ENCODE measurements at regions not wholly inside any gene's neighbourhood (a gene's known extent, or its start where the extent isn't known, plus 50 kb on each side); places are given as distances from the start of the nearest gene placed in this dataset.
"Not testable (repeated sequence)": the region's sequence is repeated elsewhere in the genome, so short reads cannot be mapped to it uniquely, and the experiment has no call there.

DNA sequence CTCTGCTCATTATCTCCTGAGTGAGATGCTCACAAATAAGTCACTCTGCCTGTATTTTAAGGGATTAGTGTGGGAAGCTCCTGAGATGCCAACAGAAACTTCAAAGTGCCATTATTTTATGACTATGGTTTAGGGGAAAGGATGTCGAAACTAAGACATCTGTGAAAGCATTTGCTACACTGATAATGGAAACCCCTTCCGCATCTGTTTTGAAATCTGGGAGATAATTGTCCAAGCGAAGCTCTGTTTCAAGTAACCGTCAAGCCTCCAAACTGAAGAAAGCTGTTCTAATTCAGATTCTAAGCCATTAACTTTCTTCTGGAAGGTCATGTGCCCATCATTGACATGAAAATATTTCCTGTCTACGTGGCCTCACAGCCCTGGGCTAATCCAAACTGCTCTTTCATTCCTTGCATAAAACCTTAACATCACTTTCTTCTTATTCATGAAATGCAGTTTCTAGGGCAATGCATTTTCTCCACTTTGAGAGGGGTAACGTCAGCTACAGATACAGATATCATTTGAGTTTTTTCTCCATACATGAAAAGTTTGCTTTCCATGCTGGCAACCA, 932.0 kb downstream of the C6orf118 start:
- no peak for DNase-seq (ENCODE audit: low spot score)

DNA sequence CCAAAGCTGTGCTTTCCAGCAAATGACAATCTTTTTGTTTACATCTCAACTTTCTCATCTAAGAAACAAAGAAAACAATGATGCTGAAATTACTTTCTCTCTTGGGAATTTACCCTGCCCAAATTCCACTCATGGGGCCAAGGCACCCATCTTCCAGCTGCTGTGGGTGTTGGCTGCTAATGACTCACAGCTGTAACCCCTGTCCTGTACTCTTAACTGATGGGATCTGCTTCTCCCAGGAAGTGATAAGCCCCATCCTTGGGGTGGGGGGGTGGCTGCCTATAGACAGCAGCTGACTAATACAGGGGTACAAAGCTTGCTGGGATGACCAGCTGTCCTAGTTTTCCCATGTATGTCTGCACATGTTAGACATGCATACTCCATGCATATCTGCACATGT, 938.6 kb downstream of the C6orf118 start:
- DNase-seq (ENCODE audit: low spot score): no peak

DNA sequence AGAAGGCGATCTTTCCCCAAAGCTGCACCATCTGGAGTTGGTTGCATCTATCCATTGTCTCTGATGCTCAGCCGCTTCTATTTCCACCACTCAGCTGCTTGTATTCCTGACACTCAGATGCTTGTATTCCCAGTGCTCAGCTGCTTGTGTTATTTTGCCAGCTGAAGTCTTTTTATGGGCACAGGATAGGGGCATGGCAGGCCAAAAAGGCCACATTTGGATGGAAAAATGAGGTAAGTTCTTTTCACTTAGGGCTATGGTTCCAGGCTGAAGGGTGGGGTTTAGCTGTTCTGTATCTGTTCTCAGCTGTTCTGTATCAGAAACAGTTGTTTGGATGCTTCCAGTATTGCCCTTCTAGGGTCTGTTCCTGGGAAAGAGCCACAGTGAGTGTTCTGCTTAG, 944.9 kb downstream of the QKI start:
- no peak for DNase-seq (ENCODE audit: low spot score)

DNA sequence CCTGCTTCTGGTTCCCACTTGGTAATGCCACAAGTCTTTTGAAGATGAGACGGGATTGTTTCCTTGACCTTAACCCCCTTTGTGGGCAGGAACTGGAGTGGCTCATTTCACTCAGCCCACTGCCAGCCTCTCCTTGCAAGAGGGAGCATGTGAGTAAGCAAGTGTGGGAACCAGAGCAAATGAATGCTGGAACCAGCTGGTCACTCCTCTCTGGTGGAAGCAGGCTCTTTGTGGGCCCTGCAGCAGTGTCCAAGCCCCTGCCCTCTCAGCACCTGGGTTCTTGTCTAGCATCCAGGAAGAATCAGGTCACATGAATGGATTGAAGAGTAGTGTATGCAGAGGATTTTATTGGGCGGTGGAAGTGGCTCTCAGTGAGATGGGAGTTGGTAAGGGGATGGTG, 944.5 kb downstream of the QKI start:
- no peak for DNase-seq (ENCODE audit: low spot score)

DNA sequence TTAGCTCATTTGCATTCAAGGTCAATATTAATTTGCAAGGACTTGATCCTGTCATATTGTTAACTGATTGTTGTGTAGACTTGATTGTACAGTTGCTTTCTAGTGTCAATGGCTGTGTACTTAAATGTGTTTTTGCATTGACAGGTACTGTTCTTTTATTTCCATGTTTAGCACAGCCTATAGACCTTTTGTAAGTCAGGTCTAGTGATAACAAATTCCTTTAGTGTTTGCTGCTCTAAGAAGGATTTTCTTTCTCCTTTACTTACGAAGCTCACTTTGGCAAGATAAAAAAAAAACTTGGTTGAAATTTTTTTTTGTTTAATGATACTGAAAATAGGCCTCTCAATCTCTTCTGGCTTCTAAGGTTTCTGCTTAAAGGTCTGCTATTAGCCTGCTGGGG, 942.3 kb downstream of the QKI start:
- DNase-seq (ENCODE audit: low spot score): no peak

DNA sequence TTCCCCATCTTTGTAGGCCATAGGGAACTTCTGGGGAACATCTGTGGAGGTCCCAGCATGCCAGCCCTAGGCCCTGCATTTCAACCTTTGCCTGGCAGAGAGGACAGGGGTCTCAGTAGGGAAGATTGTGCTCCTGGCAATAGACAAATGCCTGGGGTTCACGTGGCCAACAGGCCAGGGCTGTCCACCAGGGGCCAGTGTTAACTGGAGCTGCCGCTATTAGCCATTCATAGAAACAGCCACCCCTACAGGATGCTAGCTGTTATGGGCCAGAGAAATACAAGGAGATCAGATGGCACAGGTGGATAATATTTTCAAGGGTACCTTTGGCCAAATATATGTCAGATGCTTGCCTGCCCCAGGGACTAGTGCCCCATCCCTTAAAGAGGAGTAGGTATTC, 932.9 kb downstream of the QKI start:
- DNase-seq (ENCODE audit: low spot score): no peak

DNA sequence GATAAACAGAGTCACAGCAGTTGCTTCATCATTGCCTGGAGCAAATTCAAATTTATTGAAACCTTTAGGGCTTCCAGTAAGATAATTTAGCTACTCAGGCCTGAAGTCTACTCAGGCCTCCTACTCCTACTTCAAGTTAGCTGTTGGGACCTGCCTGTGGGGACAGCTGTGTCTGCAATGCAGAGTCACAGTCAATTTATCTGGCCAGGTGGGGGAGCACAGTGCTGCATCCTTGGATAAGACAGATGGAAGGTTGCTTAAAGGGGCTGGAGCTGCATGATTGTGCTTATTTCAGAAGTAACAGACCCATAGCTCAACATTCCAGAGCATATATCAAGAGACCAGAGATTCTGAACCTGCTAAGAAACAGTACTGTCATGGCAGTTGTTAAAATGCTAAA, 932.1 kb downstream of the QKI start:
- DNase-seq (ENCODE audit: low spot score): no peak

DNA sequence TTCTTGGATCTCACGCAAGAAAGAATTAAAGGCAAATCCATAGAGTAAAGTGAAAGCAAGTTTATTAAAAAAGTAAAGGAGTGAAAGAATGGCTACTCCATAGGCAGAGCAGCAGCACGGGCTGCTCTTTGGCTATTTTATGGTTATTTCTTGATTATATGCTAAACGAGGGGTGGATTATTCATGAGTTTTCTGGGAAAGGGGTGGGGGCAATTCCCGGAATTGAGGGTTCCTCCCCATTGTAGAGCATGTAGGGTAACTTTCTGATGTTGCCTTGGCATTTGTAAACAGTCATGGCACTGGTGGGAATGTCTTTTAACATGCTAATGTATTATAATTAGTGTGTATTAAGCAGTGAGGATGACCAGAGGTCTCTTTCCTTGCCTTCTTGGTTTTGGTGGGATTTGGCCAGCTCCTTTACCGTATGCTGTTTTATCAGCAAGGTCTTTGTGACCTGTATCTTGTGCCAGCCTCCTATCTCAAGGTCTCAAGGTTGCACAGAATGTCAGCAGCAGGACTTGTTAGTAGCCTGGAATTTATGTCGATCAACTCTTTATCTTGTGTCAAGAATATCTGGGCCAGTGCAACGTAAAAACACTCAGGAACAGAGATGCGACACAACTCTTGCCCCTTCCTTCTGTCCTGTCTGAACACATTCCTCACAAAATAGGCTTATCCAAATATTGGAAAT, 931.4 kb downstream of the QKI start:
- no peak for DNase-seq (ENCODE audit: low spot score)

DNA sequence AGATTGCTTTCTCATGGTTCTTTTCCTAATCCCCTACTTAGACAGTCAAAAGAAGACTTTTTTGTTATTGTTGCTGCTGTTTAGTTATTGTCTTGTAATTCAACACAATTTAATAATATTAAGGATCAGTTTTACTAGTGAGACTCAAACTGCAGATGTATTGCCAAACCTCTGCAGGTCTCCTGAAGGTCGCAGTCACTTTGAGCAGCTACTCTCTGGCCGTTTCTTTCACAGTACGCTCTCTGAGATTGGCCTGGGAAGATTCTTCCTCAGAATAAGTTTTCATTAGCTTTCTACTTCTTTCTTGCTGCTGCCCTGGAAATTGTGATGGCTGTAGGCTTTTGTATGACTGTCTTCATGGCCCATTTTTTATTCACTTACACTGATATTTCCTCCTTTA, 930.8 kb downstream of the QKI start:
- DNase-seq (ENCODE audit: low spot score): no peak

DNA sequence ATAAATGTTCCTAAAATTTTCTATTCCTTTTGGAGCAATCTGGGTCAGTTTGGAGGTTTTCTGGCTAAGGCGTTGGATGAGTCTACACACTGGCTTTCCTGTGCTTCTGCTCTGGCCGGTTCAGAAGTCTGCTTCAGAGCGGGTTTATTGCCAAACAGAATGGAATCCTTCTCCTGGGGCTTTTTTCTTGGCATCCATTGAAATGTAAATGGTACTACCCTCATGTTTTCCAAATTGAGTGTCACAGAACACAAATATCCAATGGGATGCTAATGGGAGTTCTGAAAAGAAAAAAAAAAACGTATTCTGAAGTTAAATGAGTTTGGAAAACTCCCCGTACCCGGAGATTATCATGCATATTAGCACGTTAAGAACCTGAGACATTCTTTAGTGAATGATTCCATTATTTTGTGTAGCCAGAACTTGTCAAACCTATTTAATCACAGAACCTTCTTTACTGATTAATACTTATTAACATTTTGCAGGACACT, 930.3 kb downstream of the QKI start:
- no peak for DNase-seq (ENCODE audit: low spot score)

DNA sequence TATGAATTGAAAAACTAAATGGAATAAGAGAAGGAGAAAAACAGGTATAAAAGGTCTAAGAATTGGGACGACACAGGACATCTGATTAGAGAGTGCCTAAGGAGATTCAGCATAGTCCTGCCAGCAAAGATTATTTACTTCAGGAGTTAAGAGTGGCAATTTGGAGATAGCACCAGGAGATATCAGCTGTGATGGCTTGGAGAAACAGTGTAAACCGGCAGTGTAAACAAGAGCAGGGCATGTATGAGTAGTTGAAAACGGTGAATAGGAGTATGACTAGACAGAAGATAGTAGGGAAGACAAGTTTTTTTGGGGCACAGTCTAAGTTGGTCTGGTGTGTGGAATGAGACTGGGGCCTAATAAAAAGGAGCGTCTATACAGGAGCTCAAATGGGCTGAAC, 924.9 kb downstream of the QKI start:
- DNase-seq (ENCODE audit: low spot score): not testable (repeated sequence)

DNA sequence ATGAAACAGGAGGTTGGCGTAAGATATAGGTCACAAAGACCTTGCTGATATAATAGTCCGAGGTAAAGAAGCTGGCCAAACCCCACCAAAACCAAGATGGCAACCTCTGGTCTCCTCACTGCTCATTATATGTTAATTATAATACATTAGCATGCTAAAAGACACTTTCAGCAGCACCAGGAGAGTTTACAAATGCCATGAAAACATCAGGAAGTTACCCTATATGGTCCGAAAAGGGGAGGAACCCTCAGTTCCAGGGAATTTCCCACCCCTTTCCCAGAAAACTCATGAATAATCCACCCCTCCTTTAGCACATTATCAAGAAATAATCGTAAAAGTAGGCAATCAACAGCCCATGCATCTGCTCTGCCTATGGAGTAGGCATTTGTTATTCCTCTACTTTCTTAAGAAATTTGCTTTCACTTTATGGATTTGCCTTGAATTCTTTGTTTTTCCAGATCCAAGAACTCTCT, 923.4 kb downstream of the QKI start:
- no peak for DNase-seq (ENCODE audit: low spot score)

DNA sequence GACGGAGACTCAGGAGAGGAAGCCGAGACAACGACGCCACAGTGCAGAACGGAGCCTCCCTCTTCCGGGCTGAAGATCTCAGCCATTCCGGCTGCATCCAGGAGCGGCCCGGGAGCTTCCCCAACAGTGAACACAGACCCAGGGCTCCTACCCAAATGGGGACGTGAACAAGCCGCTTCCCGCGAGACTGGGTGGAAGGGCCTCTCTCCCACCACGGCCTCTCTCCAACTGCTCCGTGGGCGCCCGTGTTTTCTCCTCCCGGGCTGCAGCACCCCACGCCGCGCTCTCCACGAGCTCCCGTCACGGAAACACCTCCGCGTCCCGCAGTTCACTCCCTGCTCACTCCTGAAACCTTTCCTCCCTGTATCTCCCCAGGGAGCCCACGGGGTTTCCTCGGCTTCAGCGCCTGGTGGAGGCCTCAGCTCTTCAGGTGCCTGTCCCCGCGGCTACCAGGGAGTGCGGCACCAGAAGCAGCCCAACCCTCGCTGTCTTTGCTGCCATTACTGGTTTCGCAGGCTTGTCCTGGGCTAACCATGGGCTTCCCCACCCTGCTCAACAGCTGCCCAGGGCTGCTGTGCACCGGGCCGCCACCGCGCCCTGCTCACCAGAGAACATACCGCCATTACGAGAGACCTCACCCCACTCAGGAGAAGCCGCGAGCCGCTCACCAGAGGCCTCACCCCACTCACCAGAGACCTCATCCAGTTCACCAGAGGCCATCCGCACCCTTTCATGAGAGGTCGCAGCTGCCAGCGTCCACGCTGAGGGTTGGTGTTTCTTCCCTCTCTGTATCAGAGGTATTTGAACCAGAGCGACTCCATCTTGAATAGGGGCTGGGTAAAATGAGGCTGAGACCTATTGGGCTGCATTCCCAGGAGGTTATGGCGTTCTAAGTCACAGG, 922.8 kb downstream of the QKI start:
- DNase-seq (ENCODE audit: low spot score): no peak

DNA sequence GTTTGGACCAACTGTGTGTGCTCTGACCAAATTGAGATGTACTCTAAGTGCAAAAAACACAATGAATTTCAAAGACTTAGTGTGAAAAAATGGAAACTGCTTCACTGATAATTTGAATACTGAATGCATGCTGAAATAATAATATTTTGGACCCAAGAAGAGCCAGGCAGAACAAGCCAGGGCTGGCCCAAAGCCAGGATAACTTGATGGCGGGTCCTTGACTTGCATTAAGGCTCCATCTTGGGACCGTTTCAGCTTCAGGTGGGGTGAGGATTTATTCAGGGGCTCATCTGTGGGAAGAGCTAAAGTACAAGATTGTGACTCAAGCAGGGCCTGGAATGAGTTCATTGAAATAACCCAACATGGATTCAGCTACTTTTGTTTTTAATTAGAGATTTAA, 921.9 kb downstream of the QKI start:
- DNase-seq (ENCODE audit: low spot score): no peak

DNA sequence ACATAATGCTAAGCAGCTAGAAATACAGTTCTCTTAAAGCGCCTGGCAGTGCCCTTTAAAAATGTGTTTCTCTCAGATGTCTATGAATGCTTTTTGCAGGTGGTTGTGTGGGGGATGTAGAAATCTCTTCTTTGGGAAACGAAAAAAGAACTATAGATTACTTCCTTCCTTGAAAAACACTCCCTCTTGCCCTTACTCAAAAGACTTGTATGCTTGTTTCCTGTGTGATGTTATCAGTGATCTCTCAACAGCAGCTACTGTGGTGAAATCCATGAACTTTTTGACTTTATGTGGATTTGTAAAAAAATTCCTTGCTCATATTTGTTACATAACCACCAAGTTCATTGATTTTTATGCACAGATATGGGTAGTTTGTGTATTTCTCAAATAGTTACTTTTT, 916.5 kb downstream of the QKI start:
- no peak for DNase-seq (ENCODE audit: low spot score)

DNA sequence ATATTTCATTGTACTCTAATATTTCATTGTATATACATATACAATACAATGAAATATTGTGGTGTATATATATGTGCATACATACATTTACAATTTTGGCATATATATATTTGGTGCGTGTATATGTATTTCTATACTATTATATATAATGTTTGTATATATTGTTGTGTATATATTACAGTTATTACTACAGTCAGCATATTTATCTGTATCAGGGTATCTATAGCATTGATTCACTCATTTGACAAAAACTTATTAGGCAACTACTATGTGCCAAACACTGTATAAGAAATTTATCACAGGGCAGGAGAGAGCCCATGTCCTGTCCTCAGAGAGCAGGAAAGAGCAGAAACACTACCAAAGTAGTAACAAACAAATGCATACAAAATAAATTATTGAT, 910.6 kb downstream of the QKI start:
- no peak for DNase-seq (ENCODE audit: low spot score)

DNA sequence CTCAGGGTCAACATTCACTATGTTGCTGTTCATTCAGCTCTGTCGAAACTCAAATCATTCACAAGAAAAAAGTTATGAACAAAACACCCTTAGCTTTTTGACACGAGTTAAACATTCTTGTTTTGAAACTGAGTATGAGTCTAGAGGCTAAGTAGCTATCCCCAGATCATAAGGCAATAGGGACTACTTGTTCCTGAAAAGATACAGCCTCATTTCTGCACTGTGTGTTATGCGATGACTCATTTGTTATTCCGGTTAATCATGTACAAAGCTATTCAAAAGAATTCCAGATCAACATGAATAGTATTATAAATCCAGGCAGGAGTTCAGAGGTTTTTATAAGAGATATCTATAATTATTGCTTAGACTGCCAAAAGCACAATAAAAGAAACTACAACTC, 908.0 kb downstream of the QKI start:
- DNase-seq (ENCODE audit: low spot score): no peak

DNA sequence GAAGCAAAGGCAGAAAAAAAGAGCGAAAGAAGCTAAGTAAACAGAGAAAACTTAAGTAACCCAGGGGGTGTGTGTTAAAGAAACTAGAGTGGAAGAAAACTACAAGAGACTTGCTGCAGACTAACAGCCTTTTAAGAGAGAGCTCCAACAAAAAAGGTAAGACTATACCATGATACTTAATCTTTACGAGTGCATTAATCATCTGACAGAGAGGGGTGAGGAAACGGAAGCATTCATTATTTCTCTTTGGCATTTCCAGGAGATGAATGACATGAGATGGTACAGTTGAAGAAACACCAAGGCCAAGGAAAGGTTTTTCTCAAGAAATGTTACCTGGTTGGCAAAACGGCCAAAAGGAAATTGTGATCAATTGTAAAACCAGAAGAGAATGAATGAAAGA, 906.8 kb downstream of the QKI start:
- DNase-seq (ENCODE audit: low spot score): no peak

DNA sequence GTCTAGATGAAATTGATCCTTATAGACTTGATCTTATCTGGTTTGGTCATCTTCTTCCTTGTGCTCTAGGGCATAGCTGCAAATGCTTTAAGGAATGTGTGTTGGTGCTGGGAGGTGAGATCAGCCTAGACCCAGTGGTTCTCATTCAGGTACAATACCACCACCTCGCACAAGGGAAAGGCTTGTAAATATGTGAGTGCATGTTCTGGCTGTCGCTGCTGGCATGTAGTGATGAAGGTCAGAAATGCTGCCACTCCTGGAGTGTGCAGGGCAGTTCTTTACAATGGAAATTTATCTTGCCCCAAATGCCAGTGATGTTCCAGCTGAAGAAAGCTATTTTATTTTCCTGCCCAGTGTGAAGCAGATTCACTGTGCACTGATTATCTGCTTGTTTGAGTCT, 900.9 kb downstream of the QKI start:
- no peak for DNase-seq (ENCODE audit: low spot score)

DNA sequence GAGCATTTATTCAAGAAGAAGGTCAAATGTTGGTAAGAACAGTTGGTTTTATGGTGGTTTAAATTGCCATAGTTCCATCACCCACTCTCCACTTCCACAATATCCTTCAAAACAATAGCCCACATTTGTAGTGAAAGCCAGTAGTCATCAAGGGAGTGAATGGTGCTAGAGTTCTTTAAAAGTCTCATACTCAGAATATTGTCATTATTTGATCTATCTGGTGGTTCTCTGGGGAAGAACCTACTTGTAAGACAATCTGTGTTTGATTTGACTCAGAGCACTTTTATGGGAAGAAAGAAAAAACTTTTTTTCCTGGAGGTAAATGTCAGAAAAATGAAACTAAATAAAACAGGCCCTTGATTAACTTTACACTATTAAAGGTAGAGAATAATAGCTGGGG, 893.8 kb downstream of the QKI start:
- no peak for DNase-seq (ENCODE audit: low spot score)

DNA sequence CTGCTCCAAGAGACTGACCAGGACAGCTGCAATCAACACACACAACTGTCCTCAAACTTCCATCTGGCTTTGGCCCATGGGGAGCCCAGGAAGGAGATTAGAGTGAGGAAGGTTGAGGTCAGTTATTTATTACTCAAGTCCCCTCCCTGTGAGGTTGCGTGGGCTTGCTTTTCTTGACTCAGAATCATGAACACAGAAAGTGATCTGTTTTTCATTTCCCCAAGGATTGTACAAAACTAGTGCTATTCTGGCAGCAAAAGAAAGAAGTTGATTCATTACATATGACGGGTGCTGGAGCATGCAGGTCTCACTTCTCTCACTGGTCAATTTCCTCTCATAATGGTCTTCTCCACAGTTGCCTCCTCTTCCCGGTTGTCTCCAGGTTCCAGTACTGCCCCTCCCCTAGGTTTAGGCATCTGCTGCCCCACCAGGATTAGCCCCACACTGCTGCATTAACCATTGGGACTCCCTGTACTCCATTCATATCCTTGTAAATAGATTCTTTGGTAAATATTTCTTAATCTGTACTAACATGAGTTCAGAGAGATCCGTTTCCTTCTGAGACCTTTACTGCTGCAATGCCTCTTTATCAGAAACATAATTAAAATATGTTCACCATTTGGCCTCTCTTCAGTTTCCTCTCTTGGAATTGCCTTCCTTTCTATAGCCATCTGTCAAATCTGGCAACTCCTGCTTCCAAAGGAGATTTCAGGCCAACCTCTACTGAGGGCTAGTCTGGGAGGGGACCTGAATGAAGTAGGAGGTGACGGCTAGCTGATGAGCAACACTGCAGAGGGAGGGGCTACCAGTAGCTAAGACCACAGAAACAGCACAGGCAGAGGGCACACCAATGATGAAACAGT, 888.8 kb downstream of the QKI start:
- no peak for DNase-seq (ENCODE audit: low spot score)

DNA sequence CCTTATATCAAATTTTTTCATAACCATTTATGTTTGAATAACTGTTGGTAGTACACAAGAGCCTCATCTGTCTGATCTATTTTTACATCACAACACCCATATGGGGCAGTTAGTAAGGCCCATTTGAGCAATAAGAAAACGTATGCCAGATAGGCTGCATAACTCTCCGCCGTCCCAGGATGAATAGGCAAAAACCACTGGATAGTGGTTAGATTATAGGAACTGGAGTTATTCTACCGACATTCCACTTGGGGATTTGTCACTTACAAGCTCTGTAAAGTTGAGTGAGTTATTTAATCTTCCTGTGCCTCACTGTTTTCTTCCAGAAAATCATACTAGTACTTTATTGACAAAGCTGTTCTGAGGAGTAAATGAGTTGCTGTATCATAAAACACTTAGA, 881.9 kb downstream of the QKI start:
- DNase-seq (ENCODE audit: low spot score): no peak
